ENCODE measurements at regions not wholly inside any gene's neighbourhood (a gene's known extent, or its start where the extent isn't known, plus 50 kb on each side); places are given as distances from the start of the nearest gene placed in this dataset.

DNA sequence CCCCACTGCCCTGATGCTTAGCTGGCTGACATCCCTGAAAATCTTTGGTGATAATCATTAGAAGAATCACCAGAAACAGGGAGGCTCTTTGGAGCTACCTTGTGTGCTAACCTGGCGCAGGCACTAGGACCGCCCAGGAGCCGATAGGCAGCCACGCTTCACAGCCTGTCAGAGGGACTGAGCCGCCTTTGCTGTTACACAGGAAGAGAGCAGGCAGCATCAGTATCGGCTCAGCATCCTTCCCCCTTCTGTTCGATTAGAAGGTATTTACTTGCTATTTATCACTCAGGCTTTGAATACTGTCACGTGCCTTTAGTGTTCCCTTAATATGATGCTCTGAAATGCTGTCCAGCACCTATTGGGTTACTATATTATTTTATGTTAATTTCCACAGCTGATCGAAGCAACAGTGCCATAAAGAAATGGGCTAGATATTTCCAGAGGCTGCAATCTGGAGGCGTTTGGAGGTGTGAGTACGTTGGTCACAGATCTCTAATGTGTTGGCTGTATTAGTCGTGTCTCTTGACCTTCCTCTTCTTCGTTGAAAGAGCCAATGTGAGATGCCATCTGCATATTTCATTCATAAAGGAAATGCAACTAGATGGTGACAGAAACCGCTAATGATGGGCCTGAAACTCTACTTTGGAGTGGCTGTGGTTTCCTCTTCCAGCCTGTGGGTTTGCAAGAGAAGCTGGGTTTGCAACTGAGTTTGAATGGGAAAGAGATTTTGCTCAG lies 110.4 kb upstream of the RAB27B start (continued):
- TF ChIP-seq, protein P1, sequence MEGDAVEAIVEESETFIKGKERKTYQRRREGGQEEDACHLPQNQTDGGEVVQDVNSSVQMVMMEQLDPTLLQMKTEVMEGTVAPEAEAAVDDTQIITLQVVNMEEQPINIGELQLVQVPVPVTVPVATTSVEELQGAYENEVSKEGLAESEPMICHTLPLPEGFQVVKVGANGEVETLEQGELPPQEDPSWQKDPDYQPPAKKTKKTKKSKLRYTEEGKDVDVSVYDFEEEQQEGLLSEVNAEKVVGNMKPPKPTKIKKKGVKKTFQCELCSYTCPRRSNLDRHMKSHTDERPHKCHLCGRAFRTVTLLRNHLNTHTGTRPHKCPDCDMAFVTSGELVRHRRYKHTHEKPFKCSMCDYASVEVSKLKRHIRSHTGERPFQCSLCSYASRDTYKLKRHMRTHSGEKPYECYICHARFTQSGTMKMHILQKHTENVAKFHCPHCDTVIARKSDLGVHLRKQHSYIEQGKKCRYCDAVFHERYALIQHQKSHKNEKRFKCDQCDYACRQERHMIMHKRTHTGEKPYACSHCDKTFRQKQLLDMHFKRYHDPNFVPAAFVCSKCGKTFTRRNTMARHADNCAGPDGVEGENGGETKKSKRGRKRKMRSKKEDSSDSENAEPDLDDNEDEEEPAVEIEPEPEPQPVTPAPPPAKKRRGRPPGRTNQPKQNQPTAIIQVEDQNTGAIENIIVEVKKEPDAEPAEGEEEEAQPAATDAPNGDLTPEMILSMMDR (IDR thresholded peaks at IDR 0.05; ENCODE audit: low read depth, low read length, missing input control) = no peak
- TF ChIP-seq RXRA (IDR thresholded peaks at IDR 0.05) (no peak), FOXA1 (IDR thresholded peaks at IDR 0.05) (no peak), SP1 (IDR thresholded peaks at IDR 0.05) (no peak)

DNA sequence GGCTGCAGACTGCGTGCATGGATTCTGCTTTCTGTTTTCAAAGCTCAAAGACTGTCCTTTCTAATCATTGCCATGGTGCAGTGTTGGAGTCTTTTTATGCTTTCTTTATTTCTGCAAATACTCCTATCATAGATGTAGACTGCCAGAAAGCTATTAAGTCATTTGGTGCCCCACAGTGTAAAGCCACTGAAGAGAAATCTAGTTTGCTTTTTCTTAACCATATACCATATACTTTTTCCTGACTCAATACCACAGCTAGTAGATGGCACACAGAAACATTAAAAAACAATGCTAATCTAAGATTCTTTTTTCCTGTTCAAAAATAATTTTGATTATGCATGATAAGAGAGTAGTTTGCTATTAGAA lies 109.9 kb upstream of the RAB27B start:
- H3K4me3 ChIP-seq (ENCODE audit: low read depth in 1 of 3, low read length in 3 of 3) = no peak overlapping the region
- no peaks in the 10 kb centered on the region for H3K27me3 ChIP-seq (ENCODE audit: control insufficient read depth in 4 of 4, insufficient read depth in 4 of 4, low read length in 3 of 4)
- no peak overlapping the region for H3K9ac ChIP-seq (ENCODE audit: low read depth in 1 of 2, low read length in 2 of 2)
- no peaks in the 10 kb centered on the region for H3K9me3 ChIP-seq (ENCODE audit: control insufficient read depth in 4 of 4, low read length in 3 of 4)
- H3K27ac ChIP-seq (ENCODE audit: low read depth in 1 of 2, low read length in 2 of 2) = no peak overlapping the region
- TF ChIP-seq YY1 (IDR thresholded peaks at IDR 0.05) (no peak), GABPA (IDR thresholded peaks at IDR 0.05 in 1 of 2, conservative IDR thresholded peaks at IDR 0.05 in 1 of 2) (no peak), HNF4A (conservative IDR thresholded peaks at IDR 0.05) (no peak), RXRA (IDR thresholded peaks at IDR 0.05) (no peak), JUND (IDR thresholded peaks at IDR 0.05) (no peak), NR2F2 (IDR thresholded peaks at IDR 0.05) (no peak), FOXA1 (IDR thresholded peaks at IDR 0.05) (no peak), TAF1 (conservative IDR thresholded peaks at IDR 0.05) (no peak), RAD21 (IDR thresholded peaks at IDR 0.05) (no peak), EGR1 (IDR thresholded peaks at IDR 0.05; ENCODE audit: low read depth in 2 of 2) (no peak), FOXA2 (IDR thresholded peaks at IDR 0.05) (no peak), HNF4G (IDR thresholded peaks at IDR 0.05) (no peak), SP1 (IDR thresholded peaks at IDR 0.05) (no peak)
- TF ChIP-seq, protein P2, sequence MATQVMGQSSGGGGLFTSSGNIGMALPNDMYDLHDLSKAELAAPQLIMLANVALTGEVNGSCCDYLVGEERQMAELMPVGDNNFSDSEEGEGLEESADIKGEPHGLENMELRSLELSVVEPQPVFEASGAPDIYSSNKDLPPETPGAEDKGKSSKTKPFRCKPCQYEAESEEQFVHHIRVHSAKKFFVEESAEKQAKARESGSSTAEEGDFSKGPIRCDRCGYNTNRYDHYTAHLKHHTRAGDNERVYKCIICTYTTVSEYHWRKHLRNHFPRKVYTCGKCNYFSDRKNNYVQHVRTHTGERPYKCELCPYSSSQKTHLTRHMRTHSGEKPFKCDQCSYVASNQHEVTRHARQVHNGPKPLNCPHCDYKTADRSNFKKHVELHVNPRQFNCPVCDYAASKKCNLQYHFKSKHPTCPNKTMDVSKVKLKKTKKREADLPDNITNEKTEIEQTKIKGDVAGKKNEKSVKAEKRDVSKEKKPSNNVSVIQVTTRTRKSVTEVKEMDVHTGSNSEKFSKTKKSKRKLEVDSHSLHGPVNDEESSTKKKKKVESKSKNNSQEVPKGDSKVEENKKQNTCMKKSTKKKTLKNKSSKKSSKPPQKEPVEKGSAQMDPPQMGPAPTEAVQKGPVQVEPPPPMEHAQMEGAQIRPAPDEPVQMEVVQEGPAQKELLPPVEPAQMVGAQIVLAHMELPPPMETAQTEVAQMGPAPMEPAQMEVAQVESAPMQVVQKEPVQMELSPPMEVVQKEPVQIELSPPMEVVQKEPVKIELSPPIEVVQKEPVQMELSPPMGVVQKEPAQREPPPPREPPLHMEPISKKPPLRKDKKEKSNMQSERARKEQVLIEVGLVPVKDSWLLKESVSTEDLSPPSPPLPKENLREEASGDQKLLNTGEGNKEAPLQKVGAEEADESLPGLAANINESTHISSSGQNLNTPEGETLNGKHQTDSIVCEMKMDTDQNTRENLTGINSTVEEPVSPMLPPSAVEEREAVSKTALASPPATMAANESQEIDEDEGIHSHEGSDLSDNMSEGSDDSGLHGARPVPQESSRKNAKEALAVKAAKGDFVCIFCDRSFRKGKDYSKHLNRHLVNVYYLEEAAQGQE (IDR thresholded peaks at IDR 0.05) = no peak
- TF ChIP-seq, protein P1 (IDR thresholded peaks at IDR 0.05; ENCODE audit: low read depth, low read length, missing input control) = no peak
- TF ChIP-seq, protein P3, sequence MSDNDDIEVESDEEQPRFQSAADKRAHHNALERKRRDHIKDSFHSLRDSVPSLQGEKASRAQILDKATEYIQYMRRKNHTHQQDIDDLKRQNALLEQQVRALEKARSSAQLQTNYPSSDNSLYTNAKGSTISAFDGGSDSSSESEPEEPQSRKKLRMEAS (IDR thresholded peaks at IDR 0.05) = no peak
- TF ChIP-seq, protein P4, sequence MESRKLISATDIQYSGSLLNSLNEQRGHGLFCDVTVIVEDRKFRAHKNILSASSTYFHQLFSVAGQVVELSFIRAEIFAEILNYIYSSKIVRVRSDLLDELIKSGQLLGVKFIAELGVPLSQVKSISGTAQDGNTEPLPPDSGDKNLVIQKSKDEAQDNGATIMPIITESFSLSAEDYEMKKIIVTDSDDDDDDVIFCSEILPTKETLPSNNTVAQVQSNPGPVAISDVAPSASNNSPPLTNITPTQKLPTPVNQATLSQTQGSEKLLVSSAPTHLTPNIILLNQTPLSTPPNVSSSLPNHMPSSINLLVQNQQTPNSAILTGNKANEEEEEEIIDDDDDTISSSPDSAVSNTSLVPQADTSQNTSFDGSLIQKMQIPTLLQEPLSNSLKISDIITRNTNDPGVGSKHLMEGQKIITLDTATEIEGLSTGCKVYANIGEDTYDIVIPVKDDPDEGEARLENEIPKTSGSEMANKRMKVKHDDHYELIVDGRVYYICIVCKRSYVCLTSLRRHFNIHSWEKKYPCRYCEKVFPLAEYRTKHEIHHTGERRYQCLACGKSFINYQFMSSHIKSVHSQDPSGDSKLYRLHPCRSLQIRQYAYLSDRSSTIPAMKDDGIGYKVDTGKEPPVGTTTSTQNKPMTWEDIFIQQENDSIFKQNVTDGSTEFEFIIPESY (IDR thresholded peaks at IDR 0.05) = no peak
- TF ChIP-seq, protein P5, sequence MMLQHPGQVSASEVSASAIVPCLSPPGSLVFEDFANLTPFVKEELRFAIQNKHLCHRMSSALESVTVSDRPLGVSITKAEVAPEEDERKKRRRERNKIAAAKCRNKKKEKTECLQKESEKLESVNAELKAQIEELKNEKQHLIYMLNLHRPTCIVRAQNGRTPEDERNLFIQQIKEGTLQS (IDR thresholded peaks at IDR 0.05) = no peak
- H3K4me1 ChIP-seq (ENCODE audit: control insufficient read depth in 4 of 4, insufficient read depth in 4 of 4, low read length in 3 of 4) = no peaks in the 10 kb centered on the region
- DNase-seq (ENCODE audit: low spot score) = no peak
- 58% methylated on average over 1 of the region's 1 CpG for WGBS
- H3K36me3 ChIP-seq (ENCODE audit: control insufficient read depth in 4 of 4, insufficient read depth in 3 of 4, low read depth in 1 of 4, low read length in 3 of 4) = no peaks in the 10 kb centered on the region

Measured in liver (tissue), 8 donors.